ENCODE measurements at regions not wholly inside any gene's neighbourhood (a gene's known extent, or its start where the extent isn't known, plus 50 kb on each side); places are given as distances from the start of the nearest gene placed in this dataset.

DNA sequence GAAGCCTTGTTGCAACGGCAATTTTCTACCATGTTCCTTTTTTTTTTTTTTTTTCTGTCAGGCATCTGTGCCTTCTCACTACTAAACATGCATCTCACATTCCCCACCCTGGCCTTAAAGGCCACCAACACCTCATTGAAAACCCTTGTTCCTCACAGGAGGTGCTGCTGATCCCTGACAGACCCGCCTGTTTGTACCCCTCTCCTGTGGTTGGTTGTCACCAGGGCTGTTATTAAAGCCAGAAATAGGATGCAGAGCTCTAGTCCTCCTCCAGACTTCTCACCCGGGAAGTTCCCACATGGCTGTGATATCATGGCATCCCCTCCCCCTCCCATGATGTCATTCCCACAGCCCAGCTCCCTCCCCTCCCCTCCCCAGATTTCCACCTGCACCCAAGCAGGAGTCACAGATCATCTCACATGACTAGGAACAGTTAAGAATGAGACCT, 302.8 kb upstream of the NCAM1 start:
- TF ChIP-seq POLR2A (IDR thresholded peaks at IDR 0.05; ENCODE audit: low read depth, low read length) (no peak), RCOR1 (IDR thresholded peaks at IDR 0.05; ENCODE audit: insufficient replicate concordance, low read length) (no peak), RFX5 (IDR thresholded peaks at IDR 0.05; ENCODE audit: low read depth, low read length) (no peak), MAZ (IDR thresholded peaks at IDR 0.05; ENCODE audit: borderline replicate concordance, low read depth, low read length) (no peak), SMC3 (IDR thresholded peaks at IDR 0.05; ENCODE audit: low read depth, low read length) (no peak)
- TF ChIP-seq, protein P1, sequence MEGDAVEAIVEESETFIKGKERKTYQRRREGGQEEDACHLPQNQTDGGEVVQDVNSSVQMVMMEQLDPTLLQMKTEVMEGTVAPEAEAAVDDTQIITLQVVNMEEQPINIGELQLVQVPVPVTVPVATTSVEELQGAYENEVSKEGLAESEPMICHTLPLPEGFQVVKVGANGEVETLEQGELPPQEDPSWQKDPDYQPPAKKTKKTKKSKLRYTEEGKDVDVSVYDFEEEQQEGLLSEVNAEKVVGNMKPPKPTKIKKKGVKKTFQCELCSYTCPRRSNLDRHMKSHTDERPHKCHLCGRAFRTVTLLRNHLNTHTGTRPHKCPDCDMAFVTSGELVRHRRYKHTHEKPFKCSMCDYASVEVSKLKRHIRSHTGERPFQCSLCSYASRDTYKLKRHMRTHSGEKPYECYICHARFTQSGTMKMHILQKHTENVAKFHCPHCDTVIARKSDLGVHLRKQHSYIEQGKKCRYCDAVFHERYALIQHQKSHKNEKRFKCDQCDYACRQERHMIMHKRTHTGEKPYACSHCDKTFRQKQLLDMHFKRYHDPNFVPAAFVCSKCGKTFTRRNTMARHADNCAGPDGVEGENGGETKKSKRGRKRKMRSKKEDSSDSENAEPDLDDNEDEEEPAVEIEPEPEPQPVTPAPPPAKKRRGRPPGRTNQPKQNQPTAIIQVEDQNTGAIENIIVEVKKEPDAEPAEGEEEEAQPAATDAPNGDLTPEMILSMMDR (conservative IDR thresholded peaks at IDR 0.05; ENCODE audit: low read depth, low read length) = no peak
- TF ChIP-seq, protein P2, sequence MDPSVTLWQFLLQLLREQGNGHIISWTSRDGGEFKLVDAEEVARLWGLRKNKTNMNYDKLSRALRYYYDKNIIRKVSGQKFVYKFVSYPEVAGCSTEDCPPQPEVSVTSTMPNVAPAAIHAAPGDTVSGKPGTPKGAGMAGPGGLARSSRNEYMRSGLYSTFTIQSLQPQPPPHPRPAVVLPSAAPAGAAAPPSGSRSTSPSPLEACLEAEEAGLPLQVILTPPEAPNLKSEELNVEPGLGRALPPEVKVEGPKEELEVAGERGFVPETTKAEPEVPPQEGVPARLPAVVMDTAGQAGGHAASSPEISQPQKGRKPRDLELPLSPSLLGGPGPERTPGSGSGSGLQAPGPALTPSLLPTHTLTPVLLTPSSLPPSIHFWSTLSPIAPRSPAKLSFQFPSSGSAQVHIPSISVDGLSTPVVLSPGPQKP (IDR thresholded peaks at IDR 0.05; ENCODE audit: borderline replicate concordance, low read depth, low read length) = no peak
